Nephron progenitor cell (in vitro differentiated cells): ENCODE measurements at regions not wholly inside any gene's neighbourhood (a gene's known extent, or its start where the extent isn't known, plus 50 kb on each side); places are given as distances from the start of the nearest gene placed in this dataset.

ENCODE experiments used
- DNase-seq: peaks from one replicate; pipeline ENCODE4 v3.0.0; 2021
- H3K27ac Mint-ChIP-seq: 2 replicates; pipeline ENCODE4 v1.8.0; 2021; ENCODE audit warnings: mild to moderate bottlenecking, moderate library complexity, mixed read lengths
- H3K27me3 Mint-ChIP-seq: 2 replicates; pipeline ENCODE4 v1.8.0; 2021; ENCODE audit warnings: mild to moderate bottlenecking, low read depth, mixed read lengths; ENCODE audit not compliant: poor library complexity
- H3K36me3 Mint-ChIP-seq: 2 replicates; pipeline ENCODE4 v1.8.0; 2021; ENCODE audit warnings: low read depth, mixed read lengths
- H3K4me1 Mint-ChIP-seq: 2 replicates; pipeline ENCODE4 v1.8.0; 2021; ENCODE audit warnings: mixed read lengths
- H3K4me3 Mint-ChIP-seq: 2 replicates; pipeline ENCODE4 v1.8.0; 2021; ENCODE audit warnings: mild to moderate bottlenecking, moderate library complexity, mixed read lengths
- H3K9me3 Mint-ChIP-seq: 2 replicates; pipeline ENCODE4 v1.8.0; 2021; ENCODE audit warnings: mild to moderate bottlenecking, moderate library complexity, mixed read lengths
- CTCF ChIP-seq: fragments of 200-600 bp; sonication (generic); IDR thresholded peaks from 2 replicates; pipeline ENCODE4 v1.5.0; 2021; ENCODE audit warnings: antibody characterized with exemption

GRCh38 chrX:146127617-146128016 lies 310.0 kb downstream of the SLITRK2 start:
- TF ChIP-seq CTCF, result no peak
- DNase-seq, result no peak
- peaks cover 3% of the 10 kb centered on the region for H3K27me3 Mint-ChIP-seq
- H3K4me1 Mint-ChIP-seq, result no peaks in the 10 kb centered on the region
- H3K9me3 Mint-ChIP-seq, result peaks cover 24% of the 10 kb centered on the region
- no peaks in the 10 kb centered on the region for H3K36me3 Mint-ChIP-seq
- H3K4me3 Mint-ChIP-seq, result no peak overlapping the region
- no peak overlapping the region for H3K27ac Mint-ChIP-seq

GRCh38 chrX:146141221-146141620 lies 323.6 kb downstream of the SLITRK2 start:
- H3K9me3 Mint-ChIP-seq, result peaks cover 32% of the 10 kb centered on the region

GRCh38 chrX:146144039-146144438 lies 326.4 kb downstream of the SLITRK2 start:
- Mint-ChIP-seq H3K36me3 (no peaks in the 10 kb centered on the region), H3K27ac (no peak overlapping the region), H3K4me3 (no peak overlapping the region), H3K9me3 (peaks cover 32% of the 10 kb centered on the region), H3K4me1 (peaks cover 5% of the 10 kb centered on the region), H3K27me3 (no peaks in the 10 kb centered on the region)
- no peak for TF ChIP-seq CTCF
- no peak for DNase-seq

More at GRCh38 chrX:146141221-146141620, 323.6 kb downstream of the SLITRK2 start:
- Mint-ChIP-seq H3K27me3 (no peaks in the 10 kb centered on the region), H3K4me1 (peaks cover under 1% of the 10 kb centered on the region), H3K36me3 (no peaks in the 10 kb centered on the region), H3K4me3 (no peak overlapping the region), H3K27ac (no peak overlapping the region)
- DNase-seq, result no peak
- TF ChIP-seq CTCF, result no peak

- H3K27ac Mint-ChIP-seq, result no peak overlapping the region
- peaks cover 3% of the 10 kb centered on the region for H3K27me3 Mint-ChIP-seq
- TF ChIP-seq CTCF, result no peak
- DNase-seq, result no peak
- H3K9me3 Mint-ChIP-seq, result peaks cover 11% of the 10 kb centered on the region
- H3K4me1 Mint-ChIP-seq, result no peaks in the 10 kb centered on the region
- no peaks in the 10 kb centered on the region for H3K36me3 Mint-ChIP-seq
- no peak overlapping the region for H3K4me3 Mint-ChIP-seq
These were observed 336.6 kb downstream of the SLITRK2 start for GRCh38 chrX:146154191-146154590.

- no peaks in the 10 kb centered on the region for H3K4me1 Mint-ChIP-seq
- no peak for DNase-seq
- no peak overlapping the region for H3K27ac Mint-ChIP-seq
- no peaks in the 10 kb centered on the region for H3K36me3 Mint-ChIP-seq
- H3K9me3 Mint-ChIP-seq, result peaks cover 40% of the 10 kb centered on the region
- no peak for TF ChIP-seq CTCF
- peaks cover 3% of the 10 kb centered on the region for H3K27me3 Mint-ChIP-seq
- no peak overlapping the region for H3K4me3 Mint-ChIP-seq
These were observed 343.0 kb downstream of the SLITRK2 start for GRCh38 chrX:146160443-146161203.

- DNase-seq, result no peak
- no peak overlapping the region for H3K4me3 Mint-ChIP-seq
- peaks cover 5% of the 10 kb centered on the region for H3K27me3 Mint-ChIP-seq
- H3K36me3 Mint-ChIP-seq, result no peaks in the 10 kb centered on the region
- no peak overlapping the region for H3K27ac Mint-ChIP-seq
- peaks cover 33% of the 10 kb centered on the region for H3K9me3 Mint-ChIP-seq
- no peaks in the 10 kb centered on the region for H3K4me1 Mint-ChIP-seq
- no peak for TF ChIP-seq CTCF
These were observed 356.1 kb downstream of the SLITRK2 start for GRCh38 chrX:146173742-146174141.
